ENCODE measurements at regions not wholly inside any gene's neighbourhood (a gene's known extent, or its start where the extent isn't known, plus 50 kb on each side); places are given as distances from the start of the nearest gene placed in this dataset.

- intact Hi-C loops (cut with micrococcal nuclease): no loop called here
Measured at GRCh38 chr12:24424889-24425600, 475.6 kb upstream of the SOX5 start.

- intact Hi-C loops (cut with micrococcal nuclease): no loop called here
Measured at GRCh38 chr12:24424376-24424775, 474.9 kb upstream of the SOX5 start.

- intact Hi-C loops (cut with micrococcal nuclease): no loop called here
Measured at GRCh38 chr12:24423611-24424010, 474.1 kb upstream of the SOX5 start.

GRCh38 chr12:24421759-24422158 lies 472.3 kb upstream of the SOX5 start:
- intact Hi-C loops (cut with micrococcal nuclease): no loop called here

GRCh38 chr12:24418157-24418556 lies 468.7 kb upstream of the SOX5 start:
- intact Hi-C loops (cut with micrococcal nuclease): no loop called here

GRCh38 chr12:24416423-24417109 lies 467.1 kb upstream of the SOX5 start:
- intact Hi-C loops (cut with micrococcal nuclease): no loop called here

DNA sequence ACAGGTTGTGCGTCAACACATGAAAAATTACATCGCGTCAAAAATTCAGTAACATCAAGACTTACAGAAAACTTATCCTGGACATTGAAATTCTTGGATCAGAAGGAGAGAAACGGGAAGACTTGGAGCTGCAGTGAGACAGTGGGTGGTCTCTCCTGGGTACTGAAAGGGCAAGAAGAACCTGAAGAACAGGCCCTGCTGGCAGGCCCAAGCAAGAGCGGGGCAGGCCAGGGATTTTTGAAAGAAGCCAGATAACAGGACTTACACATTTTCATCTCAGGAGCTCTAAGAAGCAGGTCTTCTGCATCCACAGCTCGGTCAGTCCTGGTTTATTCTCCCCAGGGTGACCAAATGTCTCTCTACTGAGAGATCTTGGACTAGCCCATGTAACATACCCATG lies 466.5 kb upstream of the SOX5 start:
- intact Hi-C loops (cut with micrococcal nuclease): no loop called here

DNA sequence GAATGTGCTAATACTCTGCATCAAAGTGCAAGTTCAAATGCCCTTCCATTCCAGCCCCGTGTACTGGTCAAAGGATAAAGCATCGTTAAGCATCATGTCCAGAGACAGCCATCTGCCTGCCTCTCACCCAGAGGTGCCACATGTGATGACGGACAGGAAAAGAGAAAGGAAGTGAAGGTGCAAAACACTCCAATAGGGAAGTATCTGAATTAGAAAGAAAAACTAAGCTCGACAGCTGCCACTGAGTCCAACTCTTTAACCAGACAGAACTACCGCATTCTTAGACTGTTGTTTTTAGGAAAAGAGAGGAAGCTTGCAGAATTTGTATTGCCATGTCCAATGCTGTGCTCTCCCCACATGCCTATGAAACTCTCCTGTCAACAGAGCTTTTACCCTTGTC lies 465.0 kb upstream of the SOX5 start:
- intact Hi-C loops (cut with micrococcal nuclease): no loop called here

GRCh38 chr12:24411948-24412347 lies 462.5 kb upstream of the SOX5 start:
- intact Hi-C loops (cut with micrococcal nuclease): no loop called here

DNA sequence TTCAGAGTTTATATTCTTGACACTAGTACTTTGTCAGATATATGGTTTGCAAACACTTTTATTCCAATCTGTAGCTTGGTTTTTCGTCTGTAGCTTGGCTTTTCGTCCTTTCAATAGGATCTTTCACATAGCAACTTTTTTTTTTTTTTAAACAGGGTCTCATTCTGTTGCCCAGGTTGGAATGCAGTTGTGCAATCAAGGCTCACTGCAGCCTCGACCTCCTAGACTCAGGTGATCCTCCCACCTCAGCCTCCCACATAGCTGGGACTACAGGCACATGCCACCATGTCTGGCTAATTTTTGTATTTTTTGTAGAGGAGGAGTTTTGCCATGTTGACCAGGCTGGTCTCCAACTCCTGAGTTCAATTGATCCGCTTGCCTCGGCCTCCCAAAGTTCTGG lies 460.4 kb upstream of the SOX5 start:
- intact Hi-C loops (cut with micrococcal nuclease): no loop called here

- intact Hi-C loops (cut with micrococcal nuclease): no loop called here
Measured at GRCh38 chr12:24408305-24408704, 458.8 kb upstream of the SOX5 start.

- intact Hi-C loops (cut with micrococcal nuclease): no loop called here
Measured at GRCh38 chr12:24407884-24408283, 458.4 kb upstream of the SOX5 start.

GRCh38 chr12:24404086-24404815 lies 454.8 kb upstream of the SOX5 start:
- intact Hi-C loops (cut with micrococcal nuclease): no loop called here

- intact Hi-C loops (cut with micrococcal nuclease): no loop called here
Measured at GRCh38 chr12:24400533-24400932, 451.1 kb upstream of the SOX5 start.

GRCh38 chr12:24398605-24399004 lies 449.1 kb upstream of the SOX5 start:
- intact Hi-C loops (cut with micrococcal nuclease): no loop called here

GRCh38 chr12:24396224-24396623 lies 446.8 kb upstream of the SOX5 start:
- intact Hi-C loops (cut with micrococcal nuclease): no loop called here

DNA sequence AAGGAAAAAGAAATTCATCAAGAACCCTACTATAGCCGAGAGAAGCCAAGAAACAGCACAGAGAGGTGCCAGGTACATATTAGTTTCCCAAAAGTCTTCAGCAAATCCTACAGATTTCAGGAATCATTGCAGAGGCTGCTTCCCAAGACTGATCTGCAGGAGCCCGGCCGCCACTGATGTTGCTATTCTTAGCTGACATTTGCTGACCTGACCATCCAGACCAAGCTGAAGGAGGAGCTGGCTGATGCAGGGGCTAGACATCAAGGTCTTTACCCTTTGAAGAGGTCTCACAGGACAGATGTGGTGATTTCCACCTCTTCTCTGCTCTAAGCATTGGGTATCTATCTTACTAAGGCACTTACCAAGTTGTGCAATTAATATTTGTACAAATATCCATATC lies 444.8 kb upstream of the SOX5 start:
- intact Hi-C loops (cut with micrococcal nuclease): no loop called here

DNA sequence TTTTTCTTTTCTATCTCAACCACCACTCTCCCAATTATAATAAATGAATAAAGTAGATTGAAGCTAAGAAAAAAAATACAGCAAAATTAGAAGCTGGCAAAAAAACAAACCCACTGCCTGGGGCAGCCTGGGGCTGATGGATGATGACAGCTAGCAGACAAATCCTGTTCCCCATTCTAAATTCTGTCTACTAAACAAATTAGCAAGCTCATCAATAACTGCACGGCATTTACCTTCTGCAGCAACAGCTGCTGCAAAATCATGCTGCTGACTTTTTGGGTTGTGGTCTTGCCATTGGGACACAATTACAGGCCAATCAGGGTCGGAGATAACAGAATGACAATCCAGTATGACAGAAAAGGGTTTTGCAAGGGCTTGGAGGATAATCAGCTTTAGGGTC lies 443.6 kb upstream of the SOX5 start:
- intact Hi-C loops (cut with micrococcal nuclease): no loop called here

DNA sequence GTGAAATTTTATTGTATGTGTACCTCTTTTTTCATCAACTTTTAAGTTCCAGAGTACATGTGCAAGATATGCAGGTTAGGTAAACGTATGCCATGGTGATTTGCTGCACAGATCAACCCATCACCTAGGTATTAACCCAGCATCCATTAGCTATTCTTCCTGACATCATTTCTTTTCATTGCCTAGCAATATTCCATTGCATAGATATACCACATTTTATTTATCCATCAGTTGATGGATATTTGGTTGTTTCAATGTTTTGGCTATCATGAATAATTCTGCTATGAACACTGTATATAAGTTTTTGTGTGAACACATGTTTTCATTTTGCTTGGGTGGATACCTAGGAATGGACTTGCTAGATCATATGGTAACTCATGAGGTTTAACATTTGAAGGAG lies 439.9 kb upstream of the SOX5 start:
- intact Hi-C loops (cut with micrococcal nuclease): no loop called here

- intact Hi-C loops (cut with micrococcal nuclease): no loop called here
Measured at GRCh38 chr12:24387381-24387780, 437.9 kb upstream of the SOX5 start.

DNA sequence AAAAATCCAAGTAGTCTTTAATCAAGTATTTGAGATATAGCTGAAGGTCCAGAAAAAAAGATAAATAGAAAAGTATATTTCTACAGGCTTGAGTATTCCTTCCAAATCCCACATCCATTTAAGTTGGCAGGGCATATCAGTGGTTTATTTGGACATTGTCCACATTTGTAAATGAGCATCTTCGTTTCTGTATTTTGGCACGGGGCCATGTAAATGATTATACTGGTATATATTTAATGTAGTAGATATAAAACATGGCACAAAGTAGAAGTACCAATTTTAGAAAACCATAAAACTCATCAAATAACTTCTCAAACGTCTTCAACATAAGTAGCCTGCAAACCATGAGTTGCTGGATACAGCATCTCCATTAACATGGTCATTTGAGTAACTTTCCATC lies 437.4 kb upstream of the SOX5 start:
- intact Hi-C loops (cut with micrococcal nuclease): no loop called here

DNA sequence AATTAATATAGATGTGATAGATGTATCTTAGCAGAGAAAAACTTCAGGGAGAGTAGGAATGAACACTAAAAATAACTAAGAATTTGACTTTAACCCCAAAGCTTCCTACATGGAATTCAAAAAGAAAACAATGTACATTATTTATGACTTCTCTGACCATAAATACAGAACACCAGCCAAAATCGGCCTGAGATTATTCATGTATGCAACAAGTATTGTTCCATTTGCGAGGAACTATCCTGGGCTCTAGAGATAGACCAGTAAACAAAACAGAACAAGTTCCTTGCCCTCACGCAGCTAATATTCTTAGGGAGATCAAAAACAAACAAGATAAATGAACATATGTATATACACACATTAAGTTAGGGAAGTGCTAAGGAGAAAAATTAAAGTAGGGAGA lies 432.3 kb upstream of the SOX5 start:
- intact Hi-C loops (cut with micrococcal nuclease): no loop called here
